Caco-2 (cell line): ENCODE measurements at regions not wholly inside any gene's neighbourhood (a gene's known extent, or its start where the extent isn't known, plus 50 kb on each side); places are given as distances from the start of the nearest gene placed in this dataset.

Source experiments
- BruUV-seq: library from RNA; stranded (reverse); fragments of 400-500 nt; replicated peaks from 2 replicates; lab custom pipeline; 2021; lab: Mats Ljungman, UMichigan
- CTCF ChIA-PET: fragments of 300-600 bp; sonication (Branson Sonifier 250); formaldehyde crosslinking; loops from one replicate; lab custom pipeline; 2022; ENCODE audit warnings: antibody characterized with exemption; lab: Charles Lee
- POLR2A ChIA-PET: fragments of 300-600 bp; sonication (Branson Sonifier 250); formaldehyde crosslinking; loops from one replicate; lab custom pipeline; 2022; ENCODE audit warnings: antibody characterized with exemption; lab: Charles Lee
- DNase-seq, 2 experiments: peaks; one replicate each; pipeline versions ENCODE4 v3.0.0 to v3.0.0-alpha.2; 2020 to 2022
- H3K27me3 ChIP-seq: replicated peaks from 2 replicates; pipeline ENCODE4 v1.6.0; 2011; ENCODE audit warnings: low read length; ENCODE audit not compliant: control insufficient read depth, insufficient read depth
- H3K36me3 ChIP-seq: 2 replicates; pipeline ENCODE4 v1.5.1; 2011; ENCODE audit warnings: low read length; ENCODE audit not compliant: control insufficient read depth, insufficient read depth
- H3K4me1 ChIP-seq: fragments of 250-450 bp; sonication (Bioruptor Pico); 2 replicates; pipeline ENCODE4 v1.5.1; 2020; ENCODE audit warnings: mild to moderate bottlenecking
- H3K4me3 ChIP-seq: 2 replicates; pipeline ENCODE4 v1.5.1; 2011; ENCODE audit warnings: low read depth, mild to moderate bottlenecking, control low read depth, low read length
- H3K9me3 ChIP-seq: fragments of 250-450 bp; sonication (Bioruptor Pico); 2 replicates; pipeline ENCODE4 v1.5.1; 2020; ENCODE audit warnings: mild to moderate bottlenecking, moderate library complexity
- H3K27ac Mint-ChIP-seq: one replicate; pipeline ENCODE4 v1.8.0; 2022; ENCODE audit warnings: mixed read lengths; ENCODE audit not compliant: unreplicated experiment
- H3K27me3 Mint-ChIP-seq: one replicate; pipeline ENCODE4 v1.8.0; 2022; ENCODE audit warnings: mixed read lengths; ENCODE audit not compliant: insufficient read depth, unreplicated experiment
- H3K36me3 Mint-ChIP-seq: one replicate; pipeline ENCODE4 v1.8.0; 2022; ENCODE audit warnings: mild to moderate bottlenecking, mixed read lengths; ENCODE audit not compliant: insufficient read depth, unreplicated experiment
- H3K4me1 Mint-ChIP-seq: one replicate; pipeline ENCODE4 v1.8.0; 2022; ENCODE audit warnings: low read depth, mixed read lengths; ENCODE audit not compliant: unreplicated experiment
- H3K4me3 Mint-ChIP-seq: one replicate; pipeline ENCODE4 v1.8.0; 2022; ENCODE audit warnings: mild to moderate bottlenecking, moderate library complexity, mixed read lengths; ENCODE audit not compliant: unreplicated experiment
- H3K9me3 Mint-ChIP-seq: one replicate; pipeline ENCODE4 v1.8.0; 2022; ENCODE audit warnings: mixed read lengths; ENCODE audit not compliant: unreplicated experiment
- CTCF ChIP-seq, 2 experiments: fragments of 200-600 bp in 1 of 2; IDR thresholded peaks; 1 replicate in 1 of 2; 2 replicates in 1 of 2; pipeline versions ENCODE4 v1.5.1 to v1.8.0; 2011 to 2022; ENCODE audit warnings: antibody characterized with exemption in 1 of 2, control low read depth in 1 of 2, inconsistent platforms in 1 of 2, low read depth in 1 of 2, low read length in 1 of 2, mild to moderate bottlenecking in 1 of 2, moderate library complexity in 1 of 2; ENCODE audit not compliant: insufficient read depth in 1 of 2, severe bottlenecking in 1 of 2, unreplicated experiment in 1 of 2
- intact Hi-C: fragments of 100-400 bp; cut with micrococcal nuclease; formaldehyde crosslinking; loops from one replicate; pipeline ENCODE4 v1.10.0; 2022; ENCODE audit not compliant: unreplicated experiment

GRCh38 chr12:107584563-107584962 is 101.0 kb upstream of the PWP1 start:
- Mint-ChIP-seq H3K27me3 (peaks cover 3% of the 10 kb centered on the region), H3K36me3 (no peaks in the 10 kb centered on the region), H3K9me3 (peaks cover 15% of the 10 kb centered on the region), H3K27ac (no peak overlapping the region), H3K4me3 (no peak overlapping the region), H3K4me1 (no peaks in the 10 kb centered on the region)
- BruUV-seq, result no TSS peak
- Histone ChIP-seq H3K36me3 (no peaks in the 10 kb centered on the region), H3K4me3 (no peak overlapping the region), H3K9me3 (no peaks in the 10 kb centered on the region), H3K27me3 (no peaks in the 10 kb centered on the region), H3K4me1 (no peaks in the 10 kb centered on the region)
- DNase-seq, result no peak
- intact Hi-C loops, result no loop called here
- no peak for TF ChIP-seq CTCF (IDR thresholded peaks at IDR 0.05; ENCODE audit: insufficient read depth in 1 of 2, low read depth in 1 of 2, low read length in 1 of 2, severe bottlenecking in 1 of 2, unreplicated experiment in 1 of 2)
- ChIA-PET POLR2A (no interaction called here), CTCF (no interaction called here)

GRCh38 chr12:107586256-107586970 is 99.2 kb upstream of the PWP1 start:
- Histone ChIP-seq H3K4me1 (no peaks in the 10 kb centered on the region), H3K36me3 (no peaks in the 10 kb centered on the region), H3K4me3 (no peak overlapping the region), H3K9me3 (no peaks in the 10 kb centered on the region), H3K27me3 (no peaks in the 10 kb centered on the region)
- Mint-ChIP-seq H3K36me3 (no peaks in the 10 kb centered on the region), H3K27ac (no peak overlapping the region), H3K27me3 (peaks cover 3% of the 10 kb centered on the region), H3K4me3 (no peak overlapping the region), H3K4me1 (no peaks in the 10 kb centered on the region), H3K9me3 (peaks cover 15% of the 10 kb centered on the region)
- CTCF ChIA-PET, result no interaction called here
- no TSS peak for BruUV-seq
- intact Hi-C loops, result no loop called here
- TF ChIP-seq CTCF (IDR thresholded peaks at IDR 0.05; ENCODE audit: insufficient read depth in 1 of 2, low read depth in 1 of 2, low read length in 1 of 2, severe bottlenecking in 1 of 2, unreplicated experiment in 1 of 2), result no peak
- POLR2A ChIA-PET, result no interaction called here
- DNase-seq, result no peak

- H3K4me3 Mint-ChIP-seq, result no peak overlapping the region
- Histone ChIP-seq H3K4me3 (no peak overlapping the region), H3K36me3 (no peaks in the 10 kb centered on the region), H3K9me3 (no peaks in the 10 kb centered on the region; the same call in 1 of the 2 replicates), H3K27me3 (no peaks in the 10 kb centered on the region), H3K4me1 (no peaks in the 10 kb centered on the region)
- H3K27ac Mint-ChIP-seq, result no peak overlapping the region
- H3K36me3 Mint-ChIP-seq, result no peaks in the 10 kb centered on the region
- no TSS peak for BruUV-seq
- no peak for DNase-seq
- H3K27me3 Mint-ChIP-seq, result peaks cover 3% of the 10 kb centered on the region
- intact Hi-C loops, result no loop called here
- H3K4me1 Mint-ChIP-seq, result no peaks in the 10 kb centered on the region
- ChIA-PET CTCF (no interaction called here), POLR2A (no interaction called here)
- peaks cover 20% of the 10 kb centered on the region for H3K9me3 Mint-ChIP-seq
- TF ChIP-seq CTCF (IDR thresholded peaks at IDR 0.05; ENCODE audit: insufficient read depth in 1 of 2, low read depth in 1 of 2, low read length in 1 of 2, severe bottlenecking in 1 of 2, unreplicated experiment in 1 of 2), result no peak
These were observed 95.2 kb upstream of the PWP1 start for GRCh38 chr12:107590413-107590812.
